ENCODE measurements at regions not wholly inside any gene's neighbourhood (a gene's known extent, or its start where the extent isn't known, plus 50 kb on each side); places are given as distances from the start of the nearest gene placed in this dataset.

DNA sequence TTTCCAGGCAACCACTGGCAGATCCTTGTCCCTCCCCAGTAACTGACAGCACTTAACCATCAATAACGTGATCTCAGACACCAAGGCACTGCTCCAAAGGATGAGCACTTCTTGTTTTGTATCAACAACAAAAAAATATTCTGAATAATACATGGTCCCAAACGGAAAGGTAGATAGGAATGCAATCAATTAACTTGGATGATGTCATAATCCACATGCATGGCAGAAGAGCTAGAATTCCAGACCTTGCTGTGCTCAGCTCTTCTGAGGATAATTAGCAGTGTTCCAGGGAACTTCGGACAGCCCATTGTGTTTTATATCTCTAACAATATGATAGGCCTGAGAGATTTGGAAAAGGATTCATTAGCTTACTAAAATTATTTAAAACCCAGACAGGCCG is 288.4 kb upstream of the PCSK5 start:
- Histone ChIP-seq H2AFZ (ENCODE audit: low read depth, low read length) (no peak overlapping the region), H3K79me2 (ENCODE audit: control insufficient read depth, insufficient read depth, low read length) (no peaks in the 10 kb centered on the region), H3K4me1 (ENCODE audit: control insufficient read depth, extremely low read depth, insufficient read depth, low read length) (no peaks in the 10 kb centered on the region), H3K9ac (replicated peaks; ENCODE audit: extremely low read depth, insufficient read depth, low read length) (no peak overlapping the region), H3K4me2 (ENCODE audit: insufficient read depth, low read length) (no peak overlapping the region), H3K36me3 (ENCODE audit: control insufficient read depth in 2 of 2, extremely low read depth in 1 of 2, insufficient read depth in 2 of 2, low read length in 2 of 2) (no peaks in the 10 kb centered on the region), H4K20me1 (replicated peaks; ENCODE audit: control insufficient read depth, extremely low read depth, insufficient read depth, low read length) (no peaks in the 10 kb centered on the region), H3K27me3 (ENCODE audit: control insufficient read depth in 2 of 2, insufficient read depth in 2 of 2, low read length in 2 of 2) (no peaks in the 10 kb centered on the region), H3K9me1 (replicated peaks; ENCODE audit: control insufficient read depth, extremely low read depth, insufficient read depth, low read length) (no peaks in the 10 kb centered on the region), H3K9me3 (replicated peaks; ENCODE audit: control insufficient read depth, insufficient read depth, low read length) (no peaks in the 10 kb centered on the region), H3K27ac (ENCODE audit: insufficient read depth, low read depth, low read length) (no peak overlapping the region), H3K4me3 (replicated peaks in 1 of 3; ENCODE audit: insufficient read depth in 1 of 3, low read depth in 1 of 3, low read length in 3 of 3) (no peak overlapping the region)
- ChIA-PET POLR2A (no interaction called here), CTCF (no interaction called here)
- TF ChIP-seq POLR2A (IDR thresholded peaks at IDR 0.05; ENCODE audit: low read depth, low read length) (no peak), POLR2AphosphoS5 (IDR thresholded peaks at IDR 0.05; ENCODE audit: insufficient read depth, low read depth, low read length) (no peak), FOS (IDR thresholded peaks at IDR 0.05; ENCODE audit: borderline replicate concordance, insufficient read depth, low read length) (no peak), EZH2 (IDR thresholded peaks at IDR 0.05; ENCODE audit: borderline replicate concordance, low read depth, low read length, severe bottlenecking) (no peak), GATA2 (IDR thresholded peaks at IDR 0.05; ENCODE audit: insufficient read depth, insufficient read length, low read depth, low read length) (no peak), MAX (IDR thresholded peaks at IDR 0.05; ENCODE audit: insufficient read depth, insufficient read length) (no peak), MYC (IDR thresholded peaks at IDR 0.05; ENCODE audit: low read depth, low read length) (no peak), JUN (IDR thresholded peaks at IDR 0.05; ENCODE audit: borderline replicate concordance, insufficient read depth, insufficient read length, low read depth) (no peak)
- TF ChIP-seq, protein P1, sequence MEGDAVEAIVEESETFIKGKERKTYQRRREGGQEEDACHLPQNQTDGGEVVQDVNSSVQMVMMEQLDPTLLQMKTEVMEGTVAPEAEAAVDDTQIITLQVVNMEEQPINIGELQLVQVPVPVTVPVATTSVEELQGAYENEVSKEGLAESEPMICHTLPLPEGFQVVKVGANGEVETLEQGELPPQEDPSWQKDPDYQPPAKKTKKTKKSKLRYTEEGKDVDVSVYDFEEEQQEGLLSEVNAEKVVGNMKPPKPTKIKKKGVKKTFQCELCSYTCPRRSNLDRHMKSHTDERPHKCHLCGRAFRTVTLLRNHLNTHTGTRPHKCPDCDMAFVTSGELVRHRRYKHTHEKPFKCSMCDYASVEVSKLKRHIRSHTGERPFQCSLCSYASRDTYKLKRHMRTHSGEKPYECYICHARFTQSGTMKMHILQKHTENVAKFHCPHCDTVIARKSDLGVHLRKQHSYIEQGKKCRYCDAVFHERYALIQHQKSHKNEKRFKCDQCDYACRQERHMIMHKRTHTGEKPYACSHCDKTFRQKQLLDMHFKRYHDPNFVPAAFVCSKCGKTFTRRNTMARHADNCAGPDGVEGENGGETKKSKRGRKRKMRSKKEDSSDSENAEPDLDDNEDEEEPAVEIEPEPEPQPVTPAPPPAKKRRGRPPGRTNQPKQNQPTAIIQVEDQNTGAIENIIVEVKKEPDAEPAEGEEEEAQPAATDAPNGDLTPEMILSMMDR (IDR thresholded peaks at IDR 0.05; ENCODE audit: extremely low read depth in 1 of 2, insufficient read depth in 1 of 2, low read depth in 1 of 2, low read length in 2 of 2), result no peak
- DNase-seq (ENCODE audit: low read depth, low spot score) (no peak), FAIRE-seq (no peak)
- no TSS peak for BruUV-seq (replicated peaks)
- dilution Hi-C loops (cut with MboI; ENCODE audit: extremely low pct_ligation_motif_present, low sequenced_read_pairs) (no loop called here), intact Hi-C loops (cut with micrococcal nuclease) (no loop called here)
